A673 (cell line): ENCODE measurements at regions not wholly inside any gene's neighbourhood (a gene's known extent, or its start where the extent isn't known, plus 50 kb on each side); places are given as distances from the start of the nearest gene placed in this dataset.

ENCODE experiments used
- EZH2 ChIP-seq: fragments of 200-600 bp; sonication (generic); IDR thresholded peaks from 2 replicates; pipeline ENCODE4 v1.6.1; 2017; ENCODE audit warnings: borderline replicate concordance, low read depth, mild to moderate bottlenecking, mixed read lengths, antibody characterized with exemption, low read length; ENCODE audit not compliant: poor library complexity, severe bottlenecking
- TF ChIP-seq, protein P1 (sequence below): fragments of 300-800, 200-600 bp; sonication (generic); conservative IDR thresholded peaks from 2 replicates; pipeline ENCODE4 v1.5.1; 2017; ENCODE audit warnings: low read depth, mild to moderate bottlenecking, antibody characterized with exemption, low read length, moderate library complexity, mixed read lengths

DNA sequence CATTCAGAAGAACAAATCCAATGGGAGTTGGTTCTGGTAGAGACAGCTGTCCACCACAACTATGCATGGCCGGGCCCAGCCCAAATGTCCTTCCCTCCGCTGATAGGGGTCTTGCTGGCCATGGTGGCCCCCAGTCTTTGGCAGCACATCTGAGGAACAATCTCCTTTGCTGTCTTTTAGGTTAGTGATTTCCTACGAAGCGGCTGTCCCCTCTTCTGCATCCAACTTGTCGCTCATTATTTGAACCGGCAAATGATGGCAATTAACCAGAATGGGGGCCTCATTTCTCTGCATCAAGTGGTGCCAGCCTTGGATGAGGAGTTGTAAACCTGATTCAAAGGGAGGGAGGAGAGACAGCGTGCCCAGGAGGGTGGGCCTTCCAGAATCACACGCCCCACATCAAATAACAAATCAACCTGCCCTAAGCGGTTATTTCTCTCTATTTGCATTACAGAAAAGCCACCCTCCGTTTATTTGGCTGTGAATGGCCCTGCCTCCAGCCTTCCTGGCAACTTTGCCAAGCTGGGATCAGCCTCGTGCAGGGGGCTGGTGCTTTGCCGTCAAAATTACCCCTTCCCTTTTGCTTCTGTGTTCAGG is 156.5 kb downstream of the RGS9 start:
- TF ChIP-seq, protein P1, sequence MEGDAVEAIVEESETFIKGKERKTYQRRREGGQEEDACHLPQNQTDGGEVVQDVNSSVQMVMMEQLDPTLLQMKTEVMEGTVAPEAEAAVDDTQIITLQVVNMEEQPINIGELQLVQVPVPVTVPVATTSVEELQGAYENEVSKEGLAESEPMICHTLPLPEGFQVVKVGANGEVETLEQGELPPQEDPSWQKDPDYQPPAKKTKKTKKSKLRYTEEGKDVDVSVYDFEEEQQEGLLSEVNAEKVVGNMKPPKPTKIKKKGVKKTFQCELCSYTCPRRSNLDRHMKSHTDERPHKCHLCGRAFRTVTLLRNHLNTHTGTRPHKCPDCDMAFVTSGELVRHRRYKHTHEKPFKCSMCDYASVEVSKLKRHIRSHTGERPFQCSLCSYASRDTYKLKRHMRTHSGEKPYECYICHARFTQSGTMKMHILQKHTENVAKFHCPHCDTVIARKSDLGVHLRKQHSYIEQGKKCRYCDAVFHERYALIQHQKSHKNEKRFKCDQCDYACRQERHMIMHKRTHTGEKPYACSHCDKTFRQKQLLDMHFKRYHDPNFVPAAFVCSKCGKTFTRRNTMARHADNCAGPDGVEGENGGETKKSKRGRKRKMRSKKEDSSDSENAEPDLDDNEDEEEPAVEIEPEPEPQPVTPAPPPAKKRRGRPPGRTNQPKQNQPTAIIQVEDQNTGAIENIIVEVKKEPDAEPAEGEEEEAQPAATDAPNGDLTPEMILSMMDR: no peak
- no peak for TF ChIP-seq EZH2
